HCT116 (cell line): ENCODE measurements at regions not wholly inside any gene's neighbourhood (a gene's known extent, or its start where the extent isn't known, plus 50 kb on each side); places are given as distances from the start of the nearest gene placed in this dataset.

Experiments
- ATAC-seq: fragments of 200-7000 bp; cut with Tn5 transposase; 2 replicates; pipeline ENCODE4 v1.9.1; 2020; ENCODE audit warnings: mild to moderate bottlenecking, moderate library complexity
- BruUV-seq: library from RNA; stranded (reverse); fragments of 400-500 nt; replicated peaks from 2 replicates; lab custom pipeline; 2021; lab: Mats Ljungman, UMichigan
- CTCF ChIA-PET: fragments of 300-600 bp; sonication (Branson Sonifier 250); formaldehyde crosslinking; loops from one replicate; lab custom pipeline; 2021; ENCODE audit warnings: antibody characterized with exemption; lab: Charles Lee
- POLR2A ChIA-PET: fragments of 300-600, 350-600 bp; sonication (Branson Sonifier 250); formaldehyde crosslinking; loops from one replicate; lab custom pipeline; 2021; ENCODE audit warnings: antibody characterized with exemption; lab: Charles Lee
- RAD21 ChIA-PET, 2 experiments: fragments of 300-600 bp; sonication (Branson Sonifier 250); formaldehyde crosslinking; loops; one replicate each; lab custom pipeline; 2023; ENCODE audit warnings: low total read pairs in 2 of 2; ENCODE audit not compliant: uncharacterized antibody in 2 of 2, unreplicated experiment in 2 of 2, low non-redundant PET in 1 of 2; lab: Charles Lee
- DNase-seq: peaks from one replicate; pipeline ENCODE4 v3.0.0-alpha.2; 2010; ENCODE audit warnings: low read depth, low spot score
- H2AFZ ChIP-seq: fragments of 200-600 bp; shearing (Covaris generic), sonication (generic); 2 replicates; pipeline ENCODE4 v1.6.1; 2017; ENCODE audit warnings: low read depth, mixed run types, mixed read lengths, antibody characterized with exemption, low read length; ENCODE audit not compliant: poor library complexity, severe bottlenecking
- H3K27ac ChIP-seq: 2 replicates; pipeline ENCODE4 v1.5.1; 2012; ENCODE audit warnings: low read depth, low read length
- H3K27me3 ChIP-seq: fragments of 200-600 bp; sonication (generic); 2 replicates; pipeline ENCODE4 v1.6.1; 2016; ENCODE audit warnings: mixed run types, low read length, mixed read lengths; ENCODE audit not compliant: insufficient read depth
- H3K36me3 ChIP-seq, 2 experiments: fragments of 200-500 bp in 1 of 2; fragments of 200-600 bp in 1 of 2; sonication (Bioruptor generic) in 1 of 2; sonication (generic) in 1 of 2; 2 replicates each; pipeline versions ENCODE4 v1.5.1 to v1.6.1; 2014 to 2016; ENCODE audit warnings: low read length in 2 of 2, inconsistent platforms in 1 of 2, mixed read lengths in 1 of 2, mixed run types in 1 of 2; ENCODE audit not compliant: insufficient read depth in 2 of 2, control insufficient read depth in 1 of 2
- H3K4me1 ChIP-seq, 2 experiments: fragments of 200-600 bp in 1 of 2; sonication (generic) in 1 of 2; 2 replicates each; pipeline versions ENCODE4 v1.5.1 to v1.6.1; 2012 to 2017; ENCODE audit warnings: low read length in 2 of 2, inconsistent platforms in 1 of 2, mild to moderate bottlenecking in 1 of 2, mixed read lengths in 1 of 2, mixed run types in 1 of 2, moderate library complexity in 1 of 2; ENCODE audit not compliant: insufficient read depth in 2 of 2, control insufficient read depth in 1 of 2
- H3K4me2 ChIP-seq: fragments of 200-600 bp; sonication (generic); 2 replicates; pipeline ENCODE4 v1.6.1; 2017; ENCODE audit warnings: mixed run types, low read length, mixed read lengths
- H3K4me3 ChIP-seq, 2 experiments: fragments of 200-600 bp in 1 of 2; sonication (generic) in 1 of 2; replicated peaks in 1 of 2; 2 replicates each; pipeline ENCODE4 v1.5.1; 2011 to 2016; ENCODE audit warnings: low read length in 2 of 2, control low read depth in 1 of 2, low read depth in 1 of 2, mild to moderate bottlenecking in 1 of 2, mixed read lengths in 1 of 2, mixed run types in 1 of 2
- H3K79me2 ChIP-seq: fragments of 200-600 bp; sonication (generic); 2 replicates; pipeline ENCODE4 v1.6.1; 2017; ENCODE audit warnings: mild to moderate bottlenecking, mixed run types, low read length, moderate library complexity, mixed read lengths; ENCODE audit not compliant: insufficient read depth
- H3K9ac ChIP-seq: fragments of 200-600 bp; sonication (generic); 2 replicates; pipeline ENCODE4 v1.6.1; 2016; ENCODE audit warnings: low read length, mixed read lengths
- H3K9me2 ChIP-seq: fragments of 200-600 bp; sonication (generic), shearing (Covaris generic); 2 replicates; pipeline ENCODE4 v1.6.1; 2017; ENCODE audit warnings: mixed run types, mild to moderate bottlenecking, moderate library complexity; ENCODE audit not compliant: insufficient read depth
- H3K9me3 ChIP-seq, 2 experiments: fragments of 200-500 bp in 1 of 2; fragments of 200-600 bp in 1 of 2; sonication (Bioruptor generic) in 1 of 2; sonication (generic) in 1 of 2; 2 replicates each; pipeline ENCODE4 v1.6.1; 2014 to 2017; ENCODE audit warnings: low read length in 2 of 2, mixed read lengths in 2 of 2, inconsistent platforms in 1 of 2, low read depth in 1 of 2, mild to moderate bottlenecking in 1 of 2, mixed run types in 1 of 2, moderate library complexity in 1 of 2; ENCODE audit not compliant: control insufficient read depth in 1 of 2, insufficient read depth in 1 of 2
- H4K20me1 ChIP-seq: fragments of 200-600 bp; sonication (generic), shearing (Covaris generic); 2 replicates; pipeline ENCODE4 v1.6.1; 2017; ENCODE audit warnings: mixed run types, mild to moderate bottlenecking, moderate library complexity; ENCODE audit not compliant: insufficient read depth
- ATF3 ChIP-seq: IDR thresholded peaks from 2 replicates; pipeline ENCODE4 v1.6.1; 2012
- ELF1 ChIP-seq: IDR thresholded peaks from 2 replicates; pipeline ENCODE4 v1.6.1; 2012; ENCODE audit warnings: low read depth, borderline replicate concordance
- MAX ChIP-seq: IDR thresholded peaks from 2 replicates; pipeline ENCODE4 v1.6.1; 2012
- REST ChIP-seq: IDR thresholded peaks from 2 replicates; pipeline ENCODE4 v1.6.1; 2012; ENCODE audit warnings: low read depth
- YY1 ChIP-seq: IDR thresholded peaks from 2 replicates; pipeline ENCODE4 v1.6.1; 2011; ENCODE audit warnings: low read length, low read depth, moderate library complexity, mild to moderate bottlenecking; ENCODE audit not compliant: insufficient replicate concordance; ENCODE audit errors: extremely low read depth
- ZFX ChIP-seq: fragments of 450-650 bp; IDR thresholded peaks from 2 replicates; pipeline ENCODE4 v1.6.1; 2017
- ZNF274 ChIP-seq: fragments of 200-500 bp; sonication (Bioruptor generic); IDR thresholded peaks from 2 replicates; pipeline ENCODE4 v1.6.1; 2014; ENCODE audit warnings: mild to moderate bottlenecking, low read depth, low read length, inconsistent platforms
- intact Hi-C: fragments of 100-400 bp; cut with micrococcal nuclease; formaldehyde crosslinking; loops from 2 replicates; pipeline ENCODE4 v1.10.0; 2022

GRCh38 chr1:221188458-221188857 is 309.2 kb downstream of the HLX start:
- H4K20me1 ChIP-seq: no peaks in the 10 kb centered on the region
- ChIA-PET CTCF (interaction anchor here (1.0 kb wide), 1 partner anchor 15 kb away, joined by 6 read pairs; no protein-coding TSS in a partner anchor), RAD21 (no interaction called here), POLR2A (no interaction called here)
- ATAC-seq (no peak), DNase-seq (no peak)
- H3K9me2 ChIP-seq: no peaks in the 10 kb centered on the region
- intact Hi-C loops: no loop called here
- TF ChIP-seq REST (no peak), ZNF274 (no peak), ELF1 (no peak), YY1 (no peak), MAX (no peak), ATF3 (no peak), ZFX (no peak)
- H3K9me3 ChIP-seq: no peaks in the 10 kb centered on the region
- no peaks in the 10 kb centered on the region for H3K27me3 ChIP-seq
- H3K27ac ChIP-seq: no peak overlapping the region
- H3K36me3 ChIP-seq: no peaks in the 10 kb centered on the region
- no peak overlapping the region for H3K4me2 ChIP-seq
- H3K79me2 ChIP-seq: no peaks in the 10 kb centered on the region
- H3K9ac ChIP-seq: no peak overlapping the region
- no peak overlapping the region for H2AFZ ChIP-seq
- no TSS peak for BruUV-seq
- H3K4me3 ChIP-seq: no peak overlapping the region
- H3K4me1 ChIP-seq: no peaks in the 10 kb centered on the region
